GM12878 (cell line): ENCODE measurements at regions not wholly inside any gene's neighbourhood (a gene's known extent, or its start where the extent isn't known, plus 50 kb on each side); places are given as distances from the start of the nearest gene placed in this dataset.

ENCODE experiments used
- ATAC-seq: fragments of 200-7000 bp; cut with Tn5 transposase; 3 replicates; pipeline ENCODE4 v1.9.1; 2020; ENCODE audit warnings: mild to moderate bottlenecking, moderate library complexity
- BruUV-seq: library from RNA; stranded (reverse); fragments of 400-500 nt; replicated peaks from 2 replicates; lab custom pipeline; 2021; lab: Mats Ljungman, UMichigan
- CTCF ChIA-PET: fragments of 300-600 bp; sonication (Branson Sonifier 250); formaldehyde crosslinking; extraction: SDS; loops from one replicate; lab custom pipeline; 2021; ENCODE audit warnings: inconsistent platforms; lab: Yijun Ruan, JAX
- POLR2A ChIA-PET: fragments of 350-600 bp; formaldehyde crosslinking; extraction: SDS; loops from one replicate; lab custom pipeline; 2021; ENCODE audit warnings: inconsistent platforms; lab: Charles Lee
- RAD21 ChIA-PET: fragments of 300-600 bp; sonication (Branson Sonifier 250); formaldehyde crosslinking; loops from one replicate; lab custom pipeline; 2023; ENCODE audit warnings: antibody characterized with exemption; ENCODE audit not compliant: unreplicated experiment; lab: Charles Lee
- SMC1A ChIA-PET: fragments of 300-600 bp; sonication (Branson Sonifier 250); formaldehyde crosslinking; loops from one replicate; lab custom pipeline; 2023; ENCODE audit not compliant: unreplicated experiment, uncharacterized antibody; lab: Charles Lee
- DNase-seq: peaks from one replicate; pipeline ENCODE4 v3.0.0-alpha.2; 2011; ENCODE audit warnings: low read depth, low spot score
- FAIRE-seq: peaks from 3 replicates; lab custom pipeline; 2011; peaks lifted over from hg19 to GRCh38; lab: Jason Lieb, UNC
- H2AFZ ChIP-seq: 2 replicates; pipeline ENCODE4 v1.6.0; 2011; ENCODE audit warnings: low read depth, low read length, control low read depth; ENCODE audit not compliant: control insufficient read depth
- H3K27ac ChIP-seq: 2 replicates; pipeline ENCODE4 v1.5.1; 2011; ENCODE audit warnings: control low read depth; ENCODE audit not compliant: control insufficient read depth, insufficient read depth
- H3K27me3 ChIP-seq, 2 experiments: replicated peaks in 1 of 2; 2 replicates each; pipeline versions ENCODE4 v1.6.0 to v1.6.1; 2011; ENCODE audit warnings: low read length in 1 of 2; ENCODE audit not compliant: control insufficient read depth in 2 of 2, insufficient read depth in 2 of 2
- H3K36me3 ChIP-seq, 2 experiments: 2 replicates each; pipeline ENCODE4 v1.5.1; 2011; ENCODE audit warnings: low read length in 1 of 2; ENCODE audit not compliant: control insufficient read depth in 2 of 2, insufficient read depth in 2 of 2
- H3K4me1 ChIP-seq: 2 replicates; pipeline ENCODE4 v1.6.1; 2011; ENCODE audit warnings: mild to moderate bottlenecking, low read length, moderate library complexity, mixed read lengths; ENCODE audit not compliant: control insufficient read depth, insufficient read depth
- H3K4me2 ChIP-seq: 2 replicates; pipeline ENCODE4 v1.6.0; 2011; ENCODE audit warnings: control low read depth; ENCODE audit not compliant: control insufficient read depth, insufficient read depth
- H3K4me3 ChIP-seq: fragments of 200-600 bp; sonication (generic); 2 replicates; pipeline ENCODE4 v1.5.1; 2016
- H3K79me2 ChIP-seq: 2 replicates; pipeline ENCODE4 v1.6.0; 2011; ENCODE audit warnings: low read length; ENCODE audit not compliant: control insufficient read depth, insufficient read depth
- H3K9ac ChIP-seq: 2 replicates; pipeline ENCODE4 v1.8.0; 2011; ENCODE audit warnings: low read length, control low read depth, mixed read lengths; ENCODE audit not compliant: control insufficient read depth, insufficient read depth
- H3K9me3 ChIP-seq: replicated peaks from 3 replicates; pipeline ENCODE4 v1.5.1; 2011; ENCODE audit warnings: mild to moderate bottlenecking, low read length; ENCODE audit not compliant: control insufficient read depth, insufficient read depth
- H4K20me1 ChIP-seq: 2 replicates; pipeline ENCODE4 v1.6.0; 2011; ENCODE audit not compliant: control insufficient read depth, insufficient read depth
- SMC3 ChIP-seq: IDR thresholded peaks from 2 replicates; pipeline ENCODE4 v1.6.1; 2011; ENCODE audit warnings: low read length, improper control_type of control experiment, borderline replicate concordance
- ZNF217 ChIP-seq: fragments of 450-650 bp; IDR thresholded peaks from 2 replicates; pipeline ENCODE4 v1.6.1; 2017; ENCODE audit warnings: antibody characterized with exemption, mild to moderate bottlenecking
- WGBS: methylation state at CpG from one replicate; pipeline ENCODE4 v1.1.6; 2016; ENCODE audit warnings: low lambda C conversion rate; ENCODE audit not compliant: insufficient replicate concordance, insufficient coverage; ENCODE audit errors: missing lambda C conversion rate; 5-methylcytosine and 5-hydroxymethylcytosine counted together
- in situ Hi-C: fragments of 300-500 bp; cut with MboI; formaldehyde crosslinking; loops from 9 replicates; pipeline ENCODE4 v1.14.3; 2018; ENCODE audit warnings: mixed read lengths
- intact Hi-C: fragments of 100-400 bp; cut with micrococcal nuclease; formaldehyde crosslinking; loops from one replicate; pipeline ENCODE4 v1.14.2; 2022; ENCODE audit not compliant: unreplicated experiment
- TF ChIP-seq, protein P1 (sequence below): IDR thresholded peaks from 2 replicates; pipeline ENCODE4 v1.6.1; 2012; ENCODE audit warnings: mild to moderate bottlenecking, low read depth, low read length
- TF ChIP-seq, protein P2 (sequence below): IDR thresholded peaks from 2 replicates; pipeline ENCODE4 v1.6.1; 2011; ENCODE audit warnings: borderline replicate concordance, low read depth, mild to moderate bottlenecking, moderate library complexity, low read length; ENCODE audit not compliant: insufficient read depth, poor library complexity, severe bottlenecking

DNA sequence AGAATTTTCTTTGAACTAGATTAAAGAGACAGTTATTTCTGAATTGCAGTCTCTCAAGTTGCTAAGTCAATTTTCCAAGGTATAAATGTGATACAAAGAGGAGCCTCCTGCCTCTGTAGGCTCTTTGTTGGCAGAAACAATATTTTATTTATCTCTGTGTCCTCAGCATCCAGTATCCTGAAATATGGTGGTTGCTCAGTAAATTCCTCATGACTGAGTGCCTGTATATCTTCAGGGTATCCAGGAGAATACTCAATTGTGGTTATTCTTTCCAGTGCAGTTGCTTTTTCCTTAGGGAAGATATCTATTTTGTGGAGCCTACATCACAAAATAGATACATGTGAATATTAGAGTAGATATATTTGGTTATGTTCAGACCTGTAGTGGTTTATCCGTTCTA lies 144.8 kb upstream of the FERD3L start (continued):
- TF ChIP-seq, protein P1, sequence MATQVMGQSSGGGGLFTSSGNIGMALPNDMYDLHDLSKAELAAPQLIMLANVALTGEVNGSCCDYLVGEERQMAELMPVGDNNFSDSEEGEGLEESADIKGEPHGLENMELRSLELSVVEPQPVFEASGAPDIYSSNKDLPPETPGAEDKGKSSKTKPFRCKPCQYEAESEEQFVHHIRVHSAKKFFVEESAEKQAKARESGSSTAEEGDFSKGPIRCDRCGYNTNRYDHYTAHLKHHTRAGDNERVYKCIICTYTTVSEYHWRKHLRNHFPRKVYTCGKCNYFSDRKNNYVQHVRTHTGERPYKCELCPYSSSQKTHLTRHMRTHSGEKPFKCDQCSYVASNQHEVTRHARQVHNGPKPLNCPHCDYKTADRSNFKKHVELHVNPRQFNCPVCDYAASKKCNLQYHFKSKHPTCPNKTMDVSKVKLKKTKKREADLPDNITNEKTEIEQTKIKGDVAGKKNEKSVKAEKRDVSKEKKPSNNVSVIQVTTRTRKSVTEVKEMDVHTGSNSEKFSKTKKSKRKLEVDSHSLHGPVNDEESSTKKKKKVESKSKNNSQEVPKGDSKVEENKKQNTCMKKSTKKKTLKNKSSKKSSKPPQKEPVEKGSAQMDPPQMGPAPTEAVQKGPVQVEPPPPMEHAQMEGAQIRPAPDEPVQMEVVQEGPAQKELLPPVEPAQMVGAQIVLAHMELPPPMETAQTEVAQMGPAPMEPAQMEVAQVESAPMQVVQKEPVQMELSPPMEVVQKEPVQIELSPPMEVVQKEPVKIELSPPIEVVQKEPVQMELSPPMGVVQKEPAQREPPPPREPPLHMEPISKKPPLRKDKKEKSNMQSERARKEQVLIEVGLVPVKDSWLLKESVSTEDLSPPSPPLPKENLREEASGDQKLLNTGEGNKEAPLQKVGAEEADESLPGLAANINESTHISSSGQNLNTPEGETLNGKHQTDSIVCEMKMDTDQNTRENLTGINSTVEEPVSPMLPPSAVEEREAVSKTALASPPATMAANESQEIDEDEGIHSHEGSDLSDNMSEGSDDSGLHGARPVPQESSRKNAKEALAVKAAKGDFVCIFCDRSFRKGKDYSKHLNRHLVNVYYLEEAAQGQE: no peak
- no peak for TF ChIP-seq SMC3

GRCh38 chr7:19284596-19285300 lies 139.5 kb upstream of the FERD3L start:
- in situ Hi-C loops: no loop called here

More at GRCh38 chr7:19284596-19285300, 139.5 kb upstream of the FERD3L start:
- no TSS peak for BruUV-seq
- Histone ChIP-seq H4K20me1 (no peaks in the 10 kb centered on the region), H3K4me3 (no peak overlapping the region), H3K27ac (no peak overlapping the region), H3K79me2 (no peaks in the 10 kb centered on the region), H3K9me3 (no peaks in the 10 kb centered on the region), H3K27me3 (no peaks in the 10 kb centered on the region), H3K36me3 (no peaks in the 10 kb centered on the region), H2AFZ (no peak overlapping the region), H3K9ac (no peak overlapping the region), H3K4me2 (no peak overlapping the region), H3K4me1 (no peaks in the 10 kb centered on the region)
- no peak for TF ChIP-seq ZNF217
- TF ChIP-seq, protein P2, sequence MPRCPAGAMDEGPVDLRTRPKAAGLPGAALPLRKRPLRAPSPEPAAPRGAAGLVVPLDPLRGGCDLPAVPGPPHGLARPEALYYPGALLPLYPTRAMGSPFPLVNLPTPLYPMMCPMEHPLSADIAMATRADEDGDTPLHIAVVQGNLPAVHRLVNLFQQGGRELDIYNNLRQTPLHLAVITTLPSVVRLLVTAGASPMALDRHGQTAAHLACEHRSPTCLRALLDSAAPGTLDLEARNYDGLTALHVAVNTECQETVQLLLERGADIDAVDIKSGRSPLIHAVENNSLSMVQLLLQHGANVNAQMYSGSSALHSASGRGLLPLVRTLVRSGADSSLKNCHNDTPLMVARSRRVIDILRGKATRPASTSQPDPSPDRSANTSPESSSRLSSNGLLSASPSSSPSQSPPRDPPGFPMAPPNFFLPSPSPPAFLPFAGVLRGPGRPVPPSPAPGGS: no peak
- ATAC-seq: no peak
- no peak for DNase-seq
- ChIA-PET RAD21 (no interaction called here), POLR2A (no interaction called here), CTCF (no interaction called here), SMC1A (no interaction called here)
- 0% methylated on average over 3 of the region's 3 CpGs for WGBS
- no peak for FAIRE-seq
- intact Hi-C loops: no loop called here
